GM19025 (cell line): ENCODE measurements at regions not wholly inside any gene's neighbourhood (a gene's known extent, or its start where the extent isn't known, plus 50 kb on each side); places are given as distances from the start of the nearest gene placed in this dataset.

ENCODE experiments used
- ATAC-seq: cut with Tn5 transposase; IDR thresholded peaks from one replicate; pipeline ENCODE4 v1.9.1; 2021; ENCODE audit warnings: mild to moderate bottlenecking, low read depth, moderate library complexity; ENCODE audit not compliant: unreplicated experiment

GRCh38 chr18:71809711-71810110, 734.4 kb downstream of the CBLN2 start:
- no peak for ATAC-seq

DNA sequence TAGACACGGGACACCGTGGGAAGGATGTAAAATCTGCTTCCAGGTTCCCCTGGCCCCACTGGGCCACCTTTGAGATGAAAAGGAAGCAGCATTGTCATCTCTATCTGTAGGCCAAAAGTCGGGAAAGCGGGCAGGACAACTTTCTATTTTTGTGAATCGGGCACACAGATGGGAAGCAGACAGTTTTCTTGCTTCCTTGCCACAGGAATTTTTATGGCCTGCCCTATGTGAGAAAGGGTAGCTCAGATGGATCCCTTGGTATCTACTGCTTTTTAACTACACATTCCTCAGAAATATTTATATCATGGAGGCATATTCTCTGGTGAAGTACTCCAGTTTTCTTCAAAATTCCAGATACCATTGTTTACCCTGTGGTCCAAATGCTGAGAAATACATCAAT, 735.5 kb downstream of the CBLN2 start:
- no peak for ATAC-seq

DNA sequence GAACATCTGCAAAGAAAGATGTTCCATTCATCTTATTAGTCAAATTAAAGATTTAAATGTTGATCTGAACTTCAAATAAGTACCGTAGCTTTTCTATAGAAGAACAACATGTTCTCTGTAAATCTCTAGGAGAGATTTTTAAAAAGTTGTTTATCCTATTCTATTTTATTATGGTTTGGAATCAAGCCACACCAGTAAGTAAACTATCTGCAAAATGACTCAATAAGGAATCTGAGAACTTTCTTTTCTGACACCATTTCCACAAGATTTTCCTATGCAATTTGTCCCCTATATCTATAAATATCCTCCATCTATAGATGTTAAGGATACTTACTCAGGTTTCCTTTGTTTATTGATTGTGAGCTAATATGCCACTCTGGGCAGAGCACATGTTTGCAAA, 736.6 kb downstream of the CBLN2 start:
- ATAC-seq, result no peak

DNA sequence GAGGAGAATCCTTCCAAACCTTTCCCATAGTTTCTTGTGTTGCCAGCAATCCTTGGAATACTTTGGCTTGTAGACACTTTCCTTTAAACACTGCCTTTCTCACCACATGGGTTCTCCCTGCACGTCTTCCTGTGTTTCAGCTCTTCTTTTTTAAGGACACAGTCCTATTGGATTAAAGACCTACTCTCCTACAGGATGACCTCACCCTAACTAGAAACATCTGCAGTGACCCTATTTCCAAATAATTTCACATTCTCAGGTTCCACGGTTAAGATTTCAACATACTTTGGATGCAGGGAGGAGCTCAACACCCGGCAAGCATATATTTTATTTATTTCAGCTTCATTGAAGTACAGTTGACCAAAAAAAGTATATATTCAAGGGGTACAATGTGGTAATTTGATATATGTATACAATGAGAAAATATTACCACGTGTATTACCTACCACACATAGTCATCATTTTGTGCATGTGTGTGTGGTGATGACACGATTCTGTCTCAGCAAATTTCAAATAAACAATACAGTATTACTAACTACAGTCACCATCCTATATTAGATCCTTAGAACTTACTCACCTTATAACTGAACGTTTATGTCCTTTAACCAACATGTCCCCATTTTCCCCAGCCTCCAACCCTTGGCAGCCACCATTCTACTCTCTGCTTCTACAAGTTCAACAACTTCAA, 745.0 kb downstream of the CBLN2 start:
- no peak for ATAC-seq

GRCh38 chr18:71797554-71797953, 746.6 kb downstream of the CBLN2 start:
- ATAC-seq, result no peak

DNA sequence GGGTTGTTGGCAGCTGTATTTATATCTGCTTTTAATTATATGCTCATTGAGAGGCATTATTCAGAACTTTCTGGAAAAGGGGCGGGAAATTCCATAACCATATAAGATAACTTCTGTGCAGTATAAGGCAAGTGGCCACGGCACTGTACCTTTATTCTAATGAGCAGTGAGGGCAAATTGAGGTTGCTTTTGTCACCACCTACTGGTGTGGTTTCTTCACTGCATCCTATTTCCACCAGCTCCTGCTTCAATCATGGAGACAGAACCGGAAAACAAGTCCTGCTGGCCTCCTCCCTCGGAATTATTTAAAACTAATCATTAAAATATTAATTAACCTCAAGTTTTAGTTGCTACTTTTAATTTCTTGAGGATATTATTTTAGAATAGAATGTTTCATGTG, 759.4 kb downstream of the CBLN2 start:
- ATAC-seq, result no peak

GRCh38 chr18:71760541-71760940, 783.6 kb downstream of the CBLN2 start:
- ATAC-seq, result no peak

- ATAC-seq, result no peak
Observed at GRCh38 chr18:71754246-71754645, 789.9 kb downstream of the CBLN2 start.

- no peak for ATAC-seq
Observed at GRCh38 chr18:71743634-71744033, 800.5 kb downstream of the CBLN2 start.

GRCh38 chr18:71729611-71730010, 814.5 kb downstream of the CBLN2 start:
- no peak for ATAC-seq

DNA sequence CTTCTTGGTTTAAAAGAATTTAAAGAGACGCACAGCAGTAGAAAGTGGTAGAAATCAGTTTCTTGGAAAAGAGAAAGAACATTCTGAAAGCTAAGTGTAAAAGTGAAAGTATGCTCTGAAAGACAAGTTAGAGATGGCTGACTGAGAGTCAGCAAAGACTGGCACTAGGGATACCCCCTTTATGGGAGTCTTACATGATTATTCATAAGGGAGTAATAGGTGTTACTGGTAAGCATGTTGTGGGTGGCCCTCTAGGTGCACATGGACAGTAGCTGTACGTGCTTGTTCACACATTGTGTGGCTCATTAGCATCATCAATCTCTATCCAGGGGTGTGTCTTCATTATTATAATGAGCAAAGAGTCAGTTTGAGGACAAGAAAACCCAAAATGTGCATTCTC, 816.2 kb downstream of the CBLN2 start:
- no peak for ATAC-seq

DNA sequence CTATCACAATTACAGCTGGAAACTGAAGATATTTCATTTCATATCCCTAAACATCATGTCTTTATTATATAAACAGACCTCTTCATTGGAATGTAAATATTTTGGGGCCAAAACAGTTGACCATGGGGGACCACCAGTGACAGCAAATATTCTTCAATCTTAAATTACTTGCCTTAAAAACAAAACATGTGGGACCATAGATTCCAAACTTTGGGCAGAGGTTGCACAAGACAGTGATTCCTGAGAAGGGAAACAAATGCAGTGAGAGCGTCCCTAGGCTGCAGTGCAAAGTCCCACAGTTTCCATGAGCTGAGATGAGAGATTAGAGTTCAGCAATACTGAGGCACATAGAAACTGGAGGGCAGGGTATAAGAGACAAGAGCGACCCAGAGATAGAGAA, 818.9 kb downstream of the CBLN2 start:
- no peak for ATAC-seq

DNA sequence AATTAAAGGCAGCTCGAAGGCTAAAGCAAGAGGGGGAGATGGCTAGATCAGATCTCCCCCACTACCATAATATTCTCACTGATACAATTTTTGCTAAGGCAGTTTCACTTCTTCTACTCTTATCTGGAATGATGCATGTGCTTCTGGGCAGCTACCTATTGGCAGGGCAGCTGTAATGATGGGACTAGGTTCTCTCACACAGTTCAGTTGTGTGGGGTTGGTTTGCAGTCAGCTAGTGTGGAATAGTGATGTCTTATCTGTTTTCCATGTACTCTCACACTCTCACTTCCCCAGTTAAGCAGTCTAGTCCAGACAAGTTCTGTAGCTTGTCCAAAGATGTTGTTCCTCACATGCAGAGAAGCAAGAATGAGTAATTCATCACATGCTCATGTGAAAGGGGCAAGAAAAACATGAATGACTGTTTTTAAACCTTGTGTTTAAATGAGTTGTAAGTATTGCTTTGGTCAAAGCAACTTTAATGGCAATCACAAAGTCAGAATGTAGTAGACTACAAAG, 836.1 kb downstream of the CBLN2 start:
- no peak for ATAC-seq

DNA sequence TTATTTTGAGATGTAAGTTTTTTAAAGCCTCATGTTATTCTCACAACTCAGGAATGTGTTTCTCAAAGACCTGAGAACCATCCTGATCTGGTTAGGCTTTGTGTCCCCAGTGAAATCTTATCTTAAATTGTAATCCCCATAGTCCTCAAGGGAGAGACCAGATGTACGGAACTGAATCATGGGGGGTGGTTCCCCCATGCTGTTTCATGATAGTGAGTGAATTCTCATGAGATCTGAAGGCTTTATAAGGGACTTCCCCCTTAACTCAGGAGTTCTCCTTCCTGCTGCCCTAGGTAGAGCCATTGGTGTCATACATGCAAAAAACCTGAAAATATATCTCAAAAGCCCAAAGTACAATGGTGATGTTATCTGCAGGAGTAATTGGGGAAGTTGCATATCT, 836.7 kb downstream of the CBLN2 start:
- no peak for ATAC-seq

GRCh38 chr18:71689416-71690160, 854.6 kb downstream of the CBLN2 start:
- ATAC-seq, result no peak

GRCh38 chr18:71682591-71682990, 861.6 kb downstream of the CBLN2 start:
- ATAC-seq, result no peak

- no peak for ATAC-seq
Observed at GRCh38 chr18:71678144-71678543, 866.0 kb downstream of the CBLN2 start.

GRCh38 chr18:71673954-71674353, 870.2 kb downstream of the CBLN2 start:
- no peak for ATAC-seq

GRCh38 chr18:71673498-71673897, 870.6 kb downstream of the CBLN2 start:
- ATAC-seq, result no peak

GRCh38 chr18:71666481-71666880, 877.7 kb downstream of the CBLN2 start:
- ATAC-seq, result no peak

GRCh38 chr18:71665131-71665530, 879.0 kb downstream of the CBLN2 start:
- no peak for ATAC-seq

DNA sequence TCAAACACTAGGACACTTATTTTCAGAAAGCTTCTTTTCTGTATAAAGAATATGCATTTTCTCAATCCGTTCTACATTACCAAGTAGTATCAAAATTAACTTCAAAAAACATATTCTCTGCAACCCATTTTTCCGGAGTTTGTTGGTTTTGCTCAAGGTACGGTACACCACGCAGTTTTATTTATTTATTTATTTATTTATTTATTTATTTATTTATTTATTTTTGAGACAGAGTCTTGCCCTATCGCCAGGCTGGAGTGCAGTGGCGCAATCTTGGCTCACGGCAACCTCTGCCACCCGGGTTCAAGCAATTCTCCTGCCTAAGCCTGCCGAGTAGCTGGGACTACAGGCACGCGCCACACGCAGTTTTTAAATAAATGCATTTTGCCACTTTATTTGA, 900.3 kb downstream of the CBLN2 start:
- ATAC-seq, result no peak
